Activated naive CD8-positive, alpha-beta T cell treated with anti-CD3 and anti-CD28 coated beads, Interleukin-2, amount 50 U/mL, for 16 hours (primary cell): ENCODE measurements at regions not wholly inside any gene's neighbourhood (a gene's known extent, or its start where the extent isn't known, plus 50 kb on each side); places are given as distances from the start of the nearest gene placed in this dataset.

Experiments used
- DNase-seq: peaks from one replicate; pipeline ENCODE4 v3.0.0-alpha.2; 2020; ENCODE audit warnings: low read depth, low spot score

- DNase-seq, result no peak
These were observed 444.7 kb upstream of the TNP1 start for GRCh38 chr2:217304582-217304981.

GRCh38 chr2:217302856-217303255 lies 443.0 kb upstream of the TNP1 start:
- no peak for DNase-seq

GRCh38 chr2:217301142-217301925 lies 441.5 kb upstream of the TNP1 start:
- no peak for DNase-seq

GRCh38 chr2:217299590-217299989 lies 439.7 kb upstream of the TNP1 start:
- DNase-seq, result no peak

GRCh38 chr2:217297096-217297495 lies 437.2 kb upstream of the TNP1 start:
- no peak for DNase-seq

GRCh38 chr2:217294818-217295217 lies 435.0 kb upstream of the TNP1 start:
- no peak for DNase-seq

- no peak for DNase-seq
These were observed 434.3 kb upstream of the TNP1 start for GRCh38 chr2:217294211-217294610.

- no peak for DNase-seq
These were observed 433.7 kb upstream of the TNP1 start for GRCh38 chr2:217293607-217294006.

GRCh38 chr2:217293046-217293445 lies 433.2 kb upstream of the TNP1 start:
- DNase-seq, result no peak

GRCh38 chr2:217291259-217291658 lies 431.4 kb upstream of the TNP1 start:
- no peak for DNase-seq

GRCh38 chr2:217290467-217290866 lies 430.6 kb upstream of the TNP1 start:
- no peak for DNase-seq

GRCh38 chr2:217289907-217290280 lies 430.0 kb upstream of the TNP1 start:
- no peak for DNase-seq

GRCh38 chr2:217289177-217289906 lies 429.5 kb upstream of the TNP1 start:
- no peak for DNase-seq

- DNase-seq, result no peak
These were observed 428.7 kb upstream of the TNP1 start for GRCh38 chr2:217288472-217289063.

- DNase-seq, result no peak
These were observed 427.0 kb upstream of the TNP1 start for GRCh38 chr2:217286833-217287232.

- DNase-seq, result no peak
These were observed 426.1 kb upstream of the TNP1 start for GRCh38 chr2:217285926-217286325.

- DNase-seq, result no peak
These were observed 423.6 kb upstream of the TNP1 start for GRCh38 chr2:217283460-217283859.

GRCh38 chr2:217282531-217282930 lies 422.7 kb upstream of the TNP1 start:
- DNase-seq, result no peak

- no peak for DNase-seq
These were observed 419.7 kb upstream of the TNP1 start for GRCh38 chr2:217279556-217279955.

- no peak for DNase-seq
These were observed 419.3 kb upstream of the TNP1 start for GRCh38 chr2:217279140-217279539.

GRCh38 chr2:217277646-217278398 lies 418.0 kb upstream of the TNP1 start:
- DNase-seq, result no peak

GRCh38 chr2:217276433-217276832 lies 416.6 kb upstream of the TNP1 start:
- DNase-seq, result no peak
